Activated T-cell treated with anti-CD3 and anti-CD28 coated beads for 48 hours (primary cell): ENCODE measurements at regions not wholly inside any gene's neighbourhood (a gene's known extent, or its start where the extent isn't known, plus 50 kb on each side); places are given as distances from the start of the nearest gene placed in this dataset.

Experiments used
- DNase-seq: peaks from one replicate; pipeline ENCODE4 v3.0.0-alpha.2; 2020; ENCODE audit warnings: low read depth

- DNase-seq = no peak
These were observed 1917.6 kb upstream of the WWC1 start for GRCh38 chr5:166373817-166374216.

- no peak for DNase-seq
These were observed 1913.7 kb upstream of the WWC1 start for GRCh38 chr5:166377756-166378155.

DNA sequence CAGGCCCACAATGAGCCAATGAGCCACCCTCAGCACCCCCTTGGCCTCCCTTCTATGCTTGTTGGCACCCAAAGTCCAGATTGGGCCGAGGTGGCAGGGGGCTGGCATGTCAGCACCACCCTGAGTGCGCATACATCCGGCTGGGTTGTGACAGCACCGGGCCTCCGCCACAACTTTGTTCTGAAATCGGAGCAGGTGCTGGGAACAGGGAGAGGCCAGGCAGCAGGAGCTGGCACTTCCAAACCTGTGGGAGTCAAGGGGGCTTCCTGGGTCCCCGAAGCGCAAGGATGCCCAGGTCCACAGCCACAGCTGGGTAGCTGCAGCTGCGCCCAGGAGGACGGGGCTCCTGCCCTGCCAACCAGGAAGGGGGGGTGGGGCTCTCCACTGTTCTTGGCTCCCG is 1911.9 kb upstream of the WWC1 start:
- no peak for DNase-seq

DNA sequence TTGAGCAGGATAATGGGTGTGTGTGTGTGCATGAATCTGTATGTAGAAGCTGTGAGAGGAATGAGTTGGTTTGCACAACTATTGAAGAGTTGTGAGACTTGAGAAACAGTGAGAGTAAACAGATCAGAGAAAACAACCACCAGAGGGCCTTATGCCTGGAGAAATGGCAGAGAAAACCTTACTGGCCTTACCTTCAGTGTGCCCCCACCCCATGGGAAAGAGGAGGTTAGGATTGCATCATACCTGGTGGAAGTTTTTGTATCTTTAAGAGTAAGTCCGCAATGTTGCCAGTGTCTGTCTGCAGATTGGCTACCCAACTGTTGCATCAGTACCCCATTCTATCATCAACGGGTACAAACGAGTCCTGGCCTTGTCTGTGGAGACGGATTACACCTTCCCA is 1909.4 kb upstream of the WWC1 start:
- no peak for DNase-seq

DNA sequence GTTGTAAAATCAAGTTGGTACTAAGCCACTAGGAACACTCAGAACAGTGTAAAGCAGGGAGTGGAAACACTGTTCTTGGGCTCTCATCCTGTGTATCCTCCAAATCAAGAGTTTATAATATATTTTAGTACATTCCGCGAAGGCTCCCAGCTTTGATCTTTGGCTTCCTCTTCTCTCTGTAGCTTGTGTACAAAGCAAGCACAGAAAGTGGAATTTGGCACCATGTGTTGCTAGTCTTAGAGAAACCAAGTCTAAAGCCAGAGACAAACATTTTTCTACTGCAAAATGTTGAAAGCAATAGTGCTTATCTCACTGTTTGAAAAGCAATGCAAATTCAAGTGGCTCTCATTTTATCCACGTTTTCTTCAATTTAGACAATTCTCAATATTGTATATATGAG is 1893.3 kb upstream of the WWC1 start:
- DNase-seq = no peak

DNA sequence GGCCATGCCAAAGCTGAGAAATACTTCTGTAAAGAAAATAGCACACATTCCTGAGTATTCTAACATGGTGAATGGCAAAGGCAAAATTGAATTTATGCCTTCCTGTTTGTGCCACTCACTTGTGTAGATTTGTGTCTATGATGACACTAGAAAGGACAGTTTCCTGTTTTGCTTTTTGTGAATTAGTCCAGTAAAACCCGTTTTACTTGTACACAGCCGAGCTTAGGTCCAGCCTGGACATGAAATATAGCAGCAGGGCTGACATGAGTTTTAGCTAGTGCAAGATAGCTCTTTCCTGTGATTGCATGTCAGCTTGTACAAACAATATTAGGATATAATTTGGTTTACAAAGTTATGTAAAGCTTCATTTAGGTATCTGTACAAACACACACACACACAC is 1891.7 kb upstream of the WWC1 start:
- no peak for DNase-seq

DNA sequence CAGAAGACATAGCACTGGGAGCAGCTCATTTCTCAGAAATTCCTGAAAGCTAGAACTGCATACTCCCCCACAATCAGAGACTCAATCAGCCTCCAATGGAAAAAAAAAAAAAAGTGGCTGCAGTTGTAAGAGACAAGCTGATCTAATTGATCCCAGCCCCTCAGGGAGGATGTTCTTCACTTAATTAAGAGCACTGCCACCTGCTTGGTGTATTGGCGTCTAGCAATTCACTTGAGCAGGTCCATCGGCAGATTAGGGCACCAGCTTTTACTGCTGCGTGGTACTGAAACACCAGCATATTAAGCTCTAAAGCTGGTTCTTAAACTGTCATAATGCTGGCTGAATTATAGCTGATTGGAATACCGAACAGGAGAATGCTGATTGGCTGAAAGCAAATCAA is 1890.1 kb upstream of the WWC1 start:
- no peak for DNase-seq

DNA sequence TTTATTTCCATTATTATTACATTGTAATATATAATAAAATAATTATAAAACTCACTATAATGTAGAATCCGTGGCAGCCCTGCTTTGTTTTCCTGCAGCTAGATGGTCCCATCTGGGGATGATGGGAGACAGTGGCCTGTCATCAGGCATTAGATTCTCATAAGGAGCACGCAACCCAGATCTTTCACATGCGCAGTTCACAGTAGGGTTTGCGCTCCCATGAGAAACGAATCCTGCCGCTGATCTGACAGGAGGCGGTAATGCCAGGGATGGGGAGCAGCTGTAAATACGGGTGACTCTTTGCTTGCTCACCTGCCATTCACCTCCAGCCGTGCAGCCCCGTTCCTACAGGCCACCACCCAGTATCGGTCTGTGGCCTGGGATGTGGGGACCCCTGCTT is 1879.3 kb upstream of the WWC1 start:
- no peak for DNase-seq

DNA sequence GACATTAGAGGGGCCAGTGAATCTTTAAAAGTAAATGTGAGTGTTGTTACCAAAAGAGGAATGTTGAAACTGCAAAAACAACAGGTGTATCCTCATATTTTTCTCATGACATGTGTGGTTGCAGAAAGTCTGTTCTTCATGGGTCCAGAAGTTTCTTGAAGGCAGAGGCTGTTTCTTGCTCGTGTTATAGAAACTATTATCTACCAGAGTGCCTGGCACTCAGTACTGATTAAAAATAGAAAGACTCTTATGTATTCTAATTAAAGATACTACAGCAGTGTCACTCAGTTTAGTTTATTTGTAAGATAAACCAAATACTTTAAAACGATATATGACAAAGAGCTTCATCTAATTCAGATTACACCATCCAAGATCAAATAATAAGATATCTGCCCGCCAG is 1864.2 kb upstream of the WWC1 start:
- no peak for DNase-seq

DNA sequence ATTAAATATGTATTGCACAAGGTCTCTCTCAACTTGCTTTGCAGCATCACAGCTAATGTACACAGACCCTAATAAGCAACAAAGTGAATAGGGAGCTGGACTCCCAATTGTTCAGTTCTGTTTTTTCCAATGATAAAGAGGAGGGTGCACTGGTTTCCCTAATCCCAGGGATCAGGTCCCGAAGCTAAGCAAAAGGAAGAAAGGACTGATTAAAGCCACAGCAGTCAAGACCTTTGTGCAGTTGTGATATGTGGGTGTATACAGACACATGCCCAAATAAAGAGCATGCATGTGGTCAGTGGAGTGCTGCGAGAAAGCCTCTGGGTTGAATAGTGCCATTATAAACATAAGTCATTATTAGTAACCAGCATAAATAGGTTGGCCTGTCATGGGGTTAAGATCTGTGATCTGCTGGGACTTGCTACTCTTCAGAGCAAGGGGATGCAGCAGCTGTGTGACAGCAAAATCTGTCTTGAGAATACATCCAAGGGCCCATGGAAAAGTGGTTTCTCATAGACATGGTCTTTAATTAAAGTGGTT is 1863.1 kb upstream of the WWC1 start:
- no peak for DNase-seq

GRCh38 chr5:166430491-166431319 is 1860.7 kb upstream of the WWC1 start:
- no peak for DNase-seq

DNA sequence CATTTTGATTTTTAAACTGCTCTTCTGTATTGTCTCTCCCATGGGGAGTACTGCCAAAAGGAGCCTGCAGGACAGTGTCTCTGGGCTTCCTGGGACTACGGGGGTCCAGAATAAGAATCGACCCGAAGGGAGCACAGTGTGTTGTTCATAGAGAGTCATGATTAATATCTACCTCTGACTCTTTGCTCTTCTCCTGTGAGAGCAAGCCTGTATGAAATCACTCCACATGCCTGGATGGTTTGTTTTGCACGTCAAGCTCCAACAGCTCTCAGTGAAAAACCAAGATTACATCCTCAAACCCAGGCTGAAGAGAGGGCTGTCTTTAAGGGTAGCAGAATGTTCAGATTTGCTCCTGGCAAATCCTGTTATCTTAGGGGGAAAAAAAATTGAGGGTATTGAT is 1860.0 kb upstream of the WWC1 start:
- DNase-seq = no peak

- no peak for DNase-seq
These were observed 1857.8 kb upstream of the WWC1 start for GRCh38 chr5:166433679-166434078.

DNA sequence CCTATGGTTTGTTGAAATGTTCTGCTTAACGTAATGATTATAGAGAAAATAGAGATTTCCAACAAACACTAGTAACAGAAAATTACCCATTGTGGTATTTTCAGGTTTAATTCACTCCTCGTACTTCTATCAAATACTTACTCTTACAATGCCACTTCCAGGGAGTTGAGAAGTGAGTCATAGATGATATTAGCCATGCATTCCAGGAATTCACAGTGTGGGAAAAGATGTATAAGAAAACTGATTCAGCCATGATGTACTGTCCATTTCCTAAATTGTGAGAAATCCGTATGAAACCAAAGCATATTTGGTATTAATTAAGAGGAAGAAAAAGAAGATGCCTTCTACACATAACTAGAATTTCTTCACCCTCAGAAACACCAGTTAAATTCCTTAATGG is 1854.6 kb upstream of the WWC1 start:
- DNase-seq = no peak

- DNase-seq = no peak
These were observed 1805.1 kb upstream of the WWC1 start for GRCh38 chr5:166486348-166486747.

DNA sequence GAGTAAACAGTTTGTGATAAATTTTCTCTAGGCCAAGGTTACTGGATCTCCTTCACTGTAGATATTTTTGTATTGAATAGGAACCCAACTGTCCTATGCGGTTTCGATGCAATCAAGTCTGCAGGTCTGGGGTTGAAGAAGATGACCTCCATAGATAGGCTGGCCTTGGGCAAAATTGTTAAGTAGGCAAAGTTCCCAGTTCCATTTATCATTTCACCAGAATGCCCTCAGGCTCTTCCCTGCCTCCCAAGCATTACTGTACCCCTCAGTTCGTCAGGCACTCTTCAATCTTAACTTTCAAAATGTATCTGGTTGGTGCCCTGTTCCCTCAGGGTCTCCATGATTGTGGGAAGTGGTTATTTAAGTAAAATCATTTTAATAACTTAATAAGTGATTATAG is 1802.9 kb upstream of the WWC1 start:
- no peak for DNase-seq

- no peak for DNase-seq
These were observed 1798.4 kb upstream of the WWC1 start for GRCh38 chr5:166493040-166493439.

GRCh38 chr5:166493612-166494011 is 1797.8 kb upstream of the WWC1 start:
- no peak for DNase-seq

GRCh38 chr5:166497496-166498104 is 1793.8 kb upstream of the WWC1 start:
- DNase-seq = no peak

- DNase-seq = no peak
These were observed 1791.8 kb upstream of the WWC1 start for GRCh38 chr5:166499447-166500240.

GRCh38 chr5:166503506-166503905 is 1787.9 kb upstream of the WWC1 start:
- DNase-seq = no peak

DNA sequence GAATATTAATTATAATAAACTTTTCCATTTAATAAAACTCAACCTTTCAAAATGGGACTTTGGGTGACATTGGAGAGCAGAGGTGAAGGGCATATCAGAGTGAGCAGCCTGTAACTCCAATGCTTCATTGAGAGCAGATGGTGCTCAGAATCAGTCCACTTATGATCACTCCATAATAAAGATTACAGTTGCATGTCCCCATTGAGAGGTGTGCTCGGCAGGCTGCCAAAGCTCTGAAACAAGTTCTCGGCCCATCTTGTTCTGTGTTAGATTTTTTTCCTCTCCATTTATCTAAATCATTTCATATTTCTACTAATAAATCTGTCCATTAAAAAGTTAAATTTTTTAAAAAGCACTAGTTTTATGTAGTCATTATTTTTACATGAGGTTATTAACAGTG is 1786.4 kb upstream of the WWC1 start:
- no peak for DNase-seq

DNA sequence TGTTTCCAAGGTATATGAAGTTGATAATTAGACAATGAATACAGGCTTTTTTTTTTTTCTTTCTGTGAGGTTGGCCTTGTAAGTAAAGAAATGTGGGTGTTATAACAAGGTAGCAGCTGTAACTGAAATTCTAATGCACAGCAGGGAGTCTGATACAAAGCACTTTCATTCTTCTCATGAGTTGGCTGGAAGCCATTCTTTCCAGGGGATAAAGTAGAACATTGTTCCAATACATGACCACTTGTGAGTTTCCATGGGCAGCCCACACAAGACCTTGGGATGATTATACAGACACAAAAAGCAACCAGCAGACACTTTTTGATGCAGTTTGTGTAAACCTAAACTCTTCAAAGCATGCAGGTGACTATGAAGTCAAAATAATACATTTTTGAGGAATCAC is 1785.9 kb upstream of the WWC1 start:
- DNase-seq = no peak
